Fibroblast of the aortic adventitia (primary cell): ENCODE measurements at regions not wholly inside any gene's neighbourhood (a gene's known extent, or its start where the extent isn't known, plus 50 kb on each side); places are given as distances from the start of the nearest gene placed in this dataset.

ENCODE experiments used
- DNase-seq: peaks from one replicate; pipeline ENCODE4 v3.0.0-alpha.2; 2010; ENCODE audit warnings: low read depth
- H3K4me3 ChIP-seq: 2 replicates; pipeline ENCODE4 v1.5.1; 2011; ENCODE audit warnings: low read depth, mild to moderate bottlenecking, control low read depth, low read length, moderate library complexity
- CTCF ChIP-seq: IDR thresholded peaks from 2 replicates; pipeline ENCODE4 v1.5.1; 2011; ENCODE audit warnings: mild to moderate bottlenecking, low read length, control low read depth, inconsistent platforms; ENCODE audit not compliant: insufficient read depth

- TF ChIP-seq CTCF, result no peak
- DNase-seq, result no peak
- no peak overlapping the region for H3K4me3 ChIP-seq
Observed at GRCh38 chr18:76161983-76162382, 333.1 kb downstream of the ZNF516 start.

GRCh38 chr18:76153691-76154090 is 341.4 kb downstream of the ZNF516 start:
- no peak overlapping the region for H3K4me3 ChIP-seq
- no peak for TF ChIP-seq CTCF
- DNase-seq, result no peak

- DNase-seq, result no peak
- no peak for TF ChIP-seq CTCF
- H3K4me3 ChIP-seq, result no peak overlapping the region
Observed at GRCh38 chr18:76149734-76150133, 345.3 kb downstream of the ZNF516 start.

- no peak for DNase-seq
- TF ChIP-seq CTCF, result no peak
- H3K4me3 ChIP-seq, result no peak overlapping the region
Observed at GRCh38 chr18:76149284-76149683, 345.8 kb downstream of the ZNF516 start.

GRCh38 chr18:76145521-76146376 is 349.3 kb downstream of the ZNF516 start:
- DNase-seq, result no peak
- TF ChIP-seq CTCF, result no peak
- H3K4me3 ChIP-seq, result no peak overlapping the region

- H3K4me3 ChIP-seq, result no peak overlapping the region
- no peak for TF ChIP-seq CTCF
- no peak for DNase-seq
Observed at GRCh38 chr18:76144844-76145243, 350.2 kb downstream of the ZNF516 start.

- DNase-seq, result no peak
- TF ChIP-seq CTCF, result no peak
Observed at GRCh38 chr18:76142611-76143010, 352.4 kb downstream of the ZNF516 start.

More at GRCh38 chr18:76142611-76143010, 352.4 kb downstream of the ZNF516 start:
- H3K4me3 ChIP-seq, result no peak overlapping the region
